ENCODE measurements at regions not wholly inside any gene's neighbourhood (a gene's known extent, or its start where the extent isn't known, plus 50 kb on each side); places are given as distances from the start of the nearest gene placed in this dataset.

DNA sequence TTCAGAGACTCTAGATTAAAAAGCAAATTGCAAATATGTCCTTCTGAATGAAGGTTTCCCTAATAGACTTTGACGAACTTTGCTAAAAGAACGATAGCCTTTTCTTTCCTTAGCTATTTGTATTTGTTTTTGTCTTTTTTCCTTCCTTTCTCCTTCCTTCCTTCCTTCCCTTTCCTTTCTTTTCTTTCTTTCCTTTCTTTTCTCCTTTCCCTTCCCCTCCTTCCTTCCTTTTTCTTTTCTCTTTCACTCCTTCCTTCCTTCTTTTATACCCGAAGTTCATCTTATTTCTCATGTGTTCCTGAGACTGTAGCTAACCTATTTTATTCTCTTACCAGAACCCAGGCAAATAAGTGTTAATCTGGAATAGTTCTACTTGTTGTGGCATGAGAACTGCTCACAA is 381.2 kb upstream of the RUNX1 start:
- TF ChIP-seq, protein P1, sequence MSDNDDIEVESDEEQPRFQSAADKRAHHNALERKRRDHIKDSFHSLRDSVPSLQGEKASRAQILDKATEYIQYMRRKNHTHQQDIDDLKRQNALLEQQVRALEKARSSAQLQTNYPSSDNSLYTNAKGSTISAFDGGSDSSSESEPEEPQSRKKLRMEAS (IDR thresholded peaks at IDR 0.05; ENCODE audit: low read depth, low read length), result no peak
- TF ChIP-seq MYC (IDR thresholded peaks at IDR 0.05; ENCODE audit: low read depth, low read length) (no peak), POLR2A (IDR thresholded peaks at IDR 0.05; ENCODE audit: extremely low read depth, insufficient read length) (no peak)
- TF ChIP-seq, protein P2, sequence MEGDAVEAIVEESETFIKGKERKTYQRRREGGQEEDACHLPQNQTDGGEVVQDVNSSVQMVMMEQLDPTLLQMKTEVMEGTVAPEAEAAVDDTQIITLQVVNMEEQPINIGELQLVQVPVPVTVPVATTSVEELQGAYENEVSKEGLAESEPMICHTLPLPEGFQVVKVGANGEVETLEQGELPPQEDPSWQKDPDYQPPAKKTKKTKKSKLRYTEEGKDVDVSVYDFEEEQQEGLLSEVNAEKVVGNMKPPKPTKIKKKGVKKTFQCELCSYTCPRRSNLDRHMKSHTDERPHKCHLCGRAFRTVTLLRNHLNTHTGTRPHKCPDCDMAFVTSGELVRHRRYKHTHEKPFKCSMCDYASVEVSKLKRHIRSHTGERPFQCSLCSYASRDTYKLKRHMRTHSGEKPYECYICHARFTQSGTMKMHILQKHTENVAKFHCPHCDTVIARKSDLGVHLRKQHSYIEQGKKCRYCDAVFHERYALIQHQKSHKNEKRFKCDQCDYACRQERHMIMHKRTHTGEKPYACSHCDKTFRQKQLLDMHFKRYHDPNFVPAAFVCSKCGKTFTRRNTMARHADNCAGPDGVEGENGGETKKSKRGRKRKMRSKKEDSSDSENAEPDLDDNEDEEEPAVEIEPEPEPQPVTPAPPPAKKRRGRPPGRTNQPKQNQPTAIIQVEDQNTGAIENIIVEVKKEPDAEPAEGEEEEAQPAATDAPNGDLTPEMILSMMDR (IDR thresholded peaks at IDR 0.05; ENCODE audit: low read depth, low read length), result no peak
- no peak overlapping the region for H3K4me3 ChIP-seq (ENCODE audit: low read depth, low read length)
- no peak for DNase-seq (ENCODE audit: low read depth)

DNA sequence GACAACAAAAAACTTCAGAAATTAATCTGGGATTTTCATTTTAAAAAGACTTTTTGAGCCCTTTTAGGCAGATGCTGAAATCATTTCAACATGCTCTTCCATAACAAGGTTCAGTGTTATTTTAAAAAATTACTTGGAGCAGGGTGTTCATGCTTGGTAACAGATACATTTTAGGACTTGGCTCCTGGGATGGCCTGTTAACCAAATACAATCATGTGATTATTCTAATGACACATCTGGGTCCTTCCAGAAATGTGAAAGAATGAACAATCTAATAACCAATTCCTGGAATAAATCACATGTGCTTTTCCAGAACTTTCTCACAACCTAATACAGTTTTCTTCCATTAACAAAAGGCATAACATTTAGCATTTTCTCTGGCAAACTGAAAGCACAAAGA is 379.8 kb upstream of the RUNX1 start:
- no peak for DNase-seq (ENCODE audit: low read depth)
- TF ChIP-seq, protein P1 (IDR thresholded peaks at IDR 0.05; ENCODE audit: low read depth, low read length), result no peak
- no peak for TF ChIP-seq POLR2A (IDR thresholded peaks at IDR 0.05; ENCODE audit: extremely low read depth, insufficient read length)
- TF ChIP-seq, protein P2 (IDR thresholded peaks at IDR 0.05; ENCODE audit: low read depth, low read length), result no peak
- no peak for TF ChIP-seq MYC (IDR thresholded peaks at IDR 0.05; ENCODE audit: low read depth, low read length)
- H3K4me3 ChIP-seq (ENCODE audit: low read depth, low read length), result no peak overlapping the region

DNA sequence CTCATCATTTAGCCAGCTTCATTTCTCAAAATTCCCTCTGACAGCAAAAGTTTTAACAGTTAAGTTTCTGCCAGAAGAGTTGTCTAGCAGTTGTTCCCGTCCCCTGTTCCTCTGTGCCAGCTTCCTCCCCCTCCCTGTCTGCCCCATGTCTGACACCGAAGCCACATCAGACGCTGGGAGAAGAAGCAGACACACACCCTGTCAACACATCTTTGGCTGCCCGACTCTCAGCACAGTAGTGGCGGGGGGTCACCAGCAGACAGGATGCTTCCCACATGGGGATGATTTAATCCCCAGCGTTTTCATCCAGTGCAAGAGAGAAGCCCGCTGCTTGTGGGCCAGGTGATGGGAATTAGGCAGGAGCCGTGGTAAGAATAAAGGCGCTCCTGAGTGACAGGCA is 379.4 kb upstream of the RUNX1 start:
- TF ChIP-seq POLR2A (IDR thresholded peaks at IDR 0.05; ENCODE audit: extremely low read depth, insufficient read length) (no peak), MYC (IDR thresholded peaks at IDR 0.05; ENCODE audit: low read depth, low read length) (no peak)
- TF ChIP-seq, protein P2 (IDR thresholded peaks at IDR 0.05; ENCODE audit: low read depth, low read length), result no peak
- TF ChIP-seq, protein P1 (IDR thresholded peaks at IDR 0.05; ENCODE audit: low read depth, low read length), result no peak
- no peak for DNase-seq (ENCODE audit: low read depth)
- no peak overlapping the region for H3K4me3 ChIP-seq (ENCODE audit: low read depth, low read length)

DNA sequence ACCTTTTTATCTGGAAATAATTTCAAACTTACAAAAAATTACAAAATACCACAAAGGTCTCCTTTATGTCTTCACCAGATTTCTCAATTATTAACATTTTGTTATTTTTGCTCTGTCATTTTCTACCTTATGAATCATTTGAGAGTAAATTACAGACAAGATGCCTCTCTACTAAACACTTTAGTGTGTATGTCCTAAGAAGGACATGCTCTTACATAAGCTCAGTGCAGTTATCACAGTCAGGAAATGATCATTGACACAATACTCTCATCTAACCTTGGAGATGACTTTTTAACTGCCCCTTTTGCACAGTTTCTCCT is 378.9 kb upstream of the RUNX1 start:
- no peak overlapping the region for H3K4me3 ChIP-seq (ENCODE audit: low read depth, low read length)
- DNase-seq (ENCODE audit: low read depth), result no peak

DNA sequence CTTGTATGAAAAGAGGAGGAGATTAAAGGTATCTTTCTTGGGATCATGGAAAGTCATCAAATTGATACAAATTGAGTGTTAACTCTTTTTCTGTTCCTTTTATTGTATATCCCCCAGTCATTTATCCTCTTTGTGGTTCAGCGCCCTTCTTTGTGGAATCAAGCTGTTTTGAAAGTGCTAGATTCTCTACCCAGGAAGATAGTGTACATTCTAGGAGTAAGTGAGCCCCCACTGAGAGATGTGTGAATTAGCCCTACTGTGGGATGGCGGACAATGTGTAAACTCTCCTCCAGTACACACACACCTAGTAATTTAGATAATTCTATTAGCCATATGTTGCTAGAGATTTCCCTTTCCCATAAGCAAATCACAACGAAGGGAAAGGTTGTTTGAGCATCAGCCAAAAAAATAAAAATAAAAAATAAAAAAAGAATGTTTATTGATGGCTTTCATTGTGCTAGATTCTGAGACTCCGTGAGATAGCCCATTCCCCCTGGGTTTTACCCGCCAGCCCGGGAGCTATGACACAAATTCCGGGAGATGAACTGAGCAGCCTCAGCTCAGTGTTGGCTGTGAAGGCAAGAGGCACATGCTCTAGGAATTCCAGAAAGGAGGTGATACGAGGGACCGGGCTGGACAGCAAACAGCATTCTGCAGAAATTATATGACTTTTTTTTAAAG is 378.4 kb upstream of the RUNX1 start:
- no peak for DNase-seq (ENCODE audit: low read depth)
- H3K4me3 ChIP-seq (ENCODE audit: low read depth, low read length), result no peak overlapping the region
- TF ChIP-seq MYC (IDR thresholded peaks at IDR 0.05; ENCODE audit: low read depth, low read length) (no peak), POLR2A (IDR thresholded peaks at IDR 0.05; ENCODE audit: extremely low read depth, insufficient read length) (no peak)
- TF ChIP-seq, protein P1 (IDR thresholded peaks at IDR 0.05; ENCODE audit: low read depth, low read length), result no peak
- TF ChIP-seq, protein P2 (IDR thresholded peaks at IDR 0.05; ENCODE audit: low read depth, low read length), result no peak

More for the DNA sequence above, 378.9 kb upstream of the RUNX1 start:
- TF ChIP-seq MYC (IDR thresholded peaks at IDR 0.05; ENCODE audit: low read depth, low read length), result no peak
- TF ChIP-seq, protein P1 (IDR thresholded peaks at IDR 0.05; ENCODE audit: low read depth, low read length), result no peak
- TF ChIP-seq POLR2A (IDR thresholded peaks at IDR 0.05; ENCODE audit: extremely low read depth, insufficient read length), result no peak
- TF ChIP-seq, protein P2 (IDR thresholded peaks at IDR 0.05; ENCODE audit: low read depth, low read length), result no peak
